Lower leg skin (tissue), 3 donors: ENCODE measurements at regions not wholly inside any gene's neighbourhood (a gene's known extent, or its start where the extent isn't known, plus 50 kb on each side); places are given as distances from the start of the nearest gene placed in this dataset.

Experiments used
- CTCF ChIP-seq, 3 donors: fragments of 450-650 bp; IDR thresholded peaks; one replicate each; pipeline ENCODE4 v1.5.1; 2016; ENCODE audit warnings: antibody characterized with exemption in 3 of 3, mild to moderate bottlenecking in 3 of 3, moderate library complexity in 2 of 3
- POLR2A ChIP-seq, 2 donors: fragments of 450-650 bp; IDR thresholded peaks; one replicate each; pipeline ENCODE4 v1.6.1; 2016 to 2017; ENCODE audit warnings: antibody characterized with exemption in 2 of 2, mild to moderate bottlenecking in 1 of 2, moderate library complexity in 1 of 2

- TF ChIP-seq CTCF (IDR thresholded peaks at IDR 0.05) (no peak), POLR2A (IDR thresholded peaks at IDR 0.05) (no peak)
These were observed 156.9 kb upstream of the NR3C1 start for GRCh38 chr5:143560378-143560777.
